HL-60/S4 treated with phorbol 12-myristate 13-acetate at 8.2 ng/mL for 4 days and 3 days (cell line): ENCODE measurements at regions not wholly inside any gene's neighbourhood (a gene's known extent, or its start where the extent isn't known, plus 50 kb on each side); places are given as distances from the start of the nearest gene placed in this dataset.

Experiments used
- in situ Hi-C: fragments of 300-500 bp; cut with MboI; formaldehyde crosslinking; loops from 2 replicates; pipeline ENCODE4 v1.15.0; 2022; ENCODE audit warnings: low sequenced_read_pairs

- in situ Hi-C loops: no loop called here
These were observed 224.1 kb upstream of the FOXF1 start for GRCh38 chr16:86285938-86286921.

GRCh38 chr16:86286991-86287663 lies 223.2 kb upstream of the FOXF1 start:
- in situ Hi-C loops: no loop called here

- in situ Hi-C loops: no loop called here
These were observed 222.6 kb upstream of the FOXF1 start for GRCh38 chr16:86287664-86288201.

- in situ Hi-C loops: no loop called here
These were observed 221.5 kb upstream of the FOXF1 start for GRCh38 chr16:86288716-86289294.

- in situ Hi-C loops: no loop called here
These were observed 221.0 kb upstream of the FOXF1 start for GRCh38 chr16:86289304-86289703.

GRCh38 chr16:86289907-86290306 lies 220.4 kb upstream of the FOXF1 start:
- in situ Hi-C loops: no loop called here

- in situ Hi-C loops: no loop called here
These were observed 218.8 kb upstream of the FOXF1 start for GRCh38 chr16:86291491-86291890.

GRCh38 chr16:86292171-86292775 lies 218.1 kb upstream of the FOXF1 start:
- in situ Hi-C loops: no loop called here

GRCh38 chr16:86292942-86293341 lies 217.4 kb upstream of the FOXF1 start:
- in situ Hi-C loops: no loop called here

- in situ Hi-C loops: no loop called here
These were observed 216.4 kb upstream of the FOXF1 start for GRCh38 chr16:86293906-86294305.

- in situ Hi-C loops: no loop called here
These were observed 215.7 kb upstream of the FOXF1 start for GRCh38 chr16:86294535-86295196.

GRCh38 chr16:86296256-86296655 lies 214.1 kb upstream of the FOXF1 start:
- in situ Hi-C loops: no loop called here

- in situ Hi-C loops: no loop called here
These were observed 212.9 kb upstream of the FOXF1 start for GRCh38 chr16:86297391-86297790.

- in situ Hi-C loops: no loop called here
These were observed 212.2 kb upstream of the FOXF1 start for GRCh38 chr16:86297866-86298757.

GRCh38 chr16:86298758-86299134 lies 211.6 kb upstream of the FOXF1 start:
- in situ Hi-C loops: no loop called here

GRCh38 chr16:86299882-86300610 lies 210.3 kb upstream of the FOXF1 start:
- in situ Hi-C loops: no loop called here

- in situ Hi-C loops: no loop called here
These were observed 209.4 kb upstream of the FOXF1 start for GRCh38 chr16:86300746-86301481.

- in situ Hi-C loops: no loop called here
These were observed 207.8 kb upstream of the FOXF1 start for GRCh38 chr16:86302421-86303109.
